ENCODE measurements at regions not wholly inside any gene's neighbourhood (a gene's known extent, or its start where the extent isn't known, plus 50 kb on each side); places are given as distances from the start of the nearest gene placed in this dataset.
"Not testable (repeated sequence)": the region's sequence is repeated elsewhere in the genome, so short reads cannot be mapped to it uniquely, and the experiment has no call there.

GRCh38 chr9:66812367-66812766 is 88.2 kb upstream of the ZNF658 start:
- H3K27me3 ChIP-seq (ENCODE audit: control insufficient read depth in 4 of 4, insufficient read depth in 4 of 4, low read length in 3 of 4); DNase-seq (ENCODE audit: low spot score); H3K4me3 ChIP-seq (ENCODE audit: low read depth in 1 of 3, low read length in 3 of 3); H3K4me1 ChIP-seq (ENCODE audit: control insufficient read depth in 4 of 4, insufficient read depth in 4 of 4, low read length in 3 of 4); H3K9me3 ChIP-seq (ENCODE audit: control insufficient read depth in 4 of 4, low read length in 3 of 4); H3K9ac ChIP-seq (ENCODE audit: low read depth in 1 of 2, low read length in 2 of 2); H3K27ac ChIP-seq (ENCODE audit: low read depth in 1 of 2, low read length in 2 of 2); H3K36me3 ChIP-seq (ENCODE audit: control insufficient read depth in 4 of 4, insufficient read depth in 3 of 4, low read depth in 1 of 4, low read length in 3 of 4): not testable (repeated sequence)
- no CpG with 5 or more reads among the region's 1 CpG for WGBS

- not testable (repeated sequence) for DNase-seq (ENCODE audit: low spot score); H3K4me1 ChIP-seq (ENCODE audit: control insufficient read depth in 4 of 4, insufficient read depth in 4 of 4, low read length in 3 of 4); H3K9me3 ChIP-seq (ENCODE audit: control insufficient read depth in 4 of 4, low read length in 3 of 4); H3K4me3 ChIP-seq (ENCODE audit: low read depth in 1 of 3, low read length in 3 of 3); H3K27me3 ChIP-seq (ENCODE audit: control insufficient read depth in 4 of 4, insufficient read depth in 4 of 4, low read length in 3 of 4); H3K9ac ChIP-seq (ENCODE audit: low read depth in 1 of 2, low read length in 2 of 2); H3K27ac ChIP-seq (ENCODE audit: low read depth in 1 of 2, low read length in 2 of 2); H3K36me3 ChIP-seq (ENCODE audit: control insufficient read depth in 4 of 4, insufficient read depth in 3 of 4, low read depth in 1 of 4, low read length in 3 of 4)
- 46% methylated on average over 2 of the region's 2 CpGs for WGBS
Observed at GRCh38 chr9:66812967-66813366, 87.6 kb upstream of the ZNF658 start.

- H3K4me1 ChIP-seq (ENCODE audit: control insufficient read depth in 4 of 4, insufficient read depth in 4 of 4, low read length in 3 of 4); H3K4me3 ChIP-seq (ENCODE audit: low read depth in 1 of 3, low read length in 3 of 3); H3K27ac ChIP-seq (ENCODE audit: low read depth in 1 of 2, low read length in 2 of 2); H3K9ac ChIP-seq (ENCODE audit: low read depth in 1 of 2, low read length in 2 of 2); H3K9me3 ChIP-seq (ENCODE audit: control insufficient read depth in 4 of 4, low read length in 3 of 4); H3K36me3 ChIP-seq (ENCODE audit: control insufficient read depth in 4 of 4, insufficient read depth in 3 of 4, low read depth in 1 of 4, low read length in 3 of 4); DNase-seq (ENCODE audit: low spot score); H3K27me3 ChIP-seq (ENCODE audit: control insufficient read depth in 4 of 4, insufficient read depth in 4 of 4, low read length in 3 of 4): not testable (repeated sequence)
- 69% methylated on average over 2 of the region's 3 CpGs for WGBS
Observed at GRCh38 chr9:66814038-66814437, 86.5 kb upstream of the ZNF658 start.

- not testable (repeated sequence) for H3K36me3 ChIP-seq (ENCODE audit: control insufficient read depth in 4 of 4, insufficient read depth in 3 of 4, low read depth in 1 of 4, low read length in 3 of 4); H3K27me3 ChIP-seq (ENCODE audit: control insufficient read depth in 4 of 4, insufficient read depth in 4 of 4, low read length in 3 of 4); DNase-seq (ENCODE audit: low spot score); H3K4me1 ChIP-seq (ENCODE audit: control insufficient read depth in 4 of 4, insufficient read depth in 4 of 4, low read length in 3 of 4); H3K9ac ChIP-seq (ENCODE audit: low read depth in 1 of 2, low read length in 2 of 2); H3K27ac ChIP-seq (ENCODE audit: low read depth in 1 of 2, low read length in 2 of 2); H3K9me3 ChIP-seq (ENCODE audit: control insufficient read depth in 4 of 4, low read length in 3 of 4); H3K4me3 ChIP-seq (ENCODE audit: low read depth in 1 of 3, low read length in 3 of 3)
Observed at GRCh38 chr9:66819510-66819909, 81.0 kb upstream of the ZNF658 start.

- H3K9ac ChIP-seq (ENCODE audit: low read depth in 1 of 2, low read length in 2 of 2); H3K9me3 ChIP-seq (ENCODE audit: control insufficient read depth in 4 of 4, low read length in 3 of 4); H3K27me3 ChIP-seq (ENCODE audit: control insufficient read depth in 4 of 4, insufficient read depth in 4 of 4, low read length in 3 of 4); H3K36me3 ChIP-seq (ENCODE audit: control insufficient read depth in 4 of 4, insufficient read depth in 3 of 4, low read depth in 1 of 4, low read length in 3 of 4); H3K27ac ChIP-seq (ENCODE audit: low read depth in 1 of 2, low read length in 2 of 2); H3K4me1 ChIP-seq (ENCODE audit: control insufficient read depth in 4 of 4, insufficient read depth in 4 of 4, low read length in 3 of 4); H3K4me3 ChIP-seq (ENCODE audit: low read depth in 1 of 3, low read length in 3 of 3); DNase-seq (ENCODE audit: low spot score): not testable (repeated sequence)
- 57% methylated on average over 3 of the region's 5 CpGs for WGBS
- peak in 1 of 2 donors; percentile 24 for TF ChIP-seq RXRA (IDR thresholded peaks at IDR 0.05)
- peak in 1 of 2 donors; percentile 6 for TF ChIP-seq HNF4A (conservative IDR thresholded peaks at IDR 0.05)
Observed at GRCh38 chr9:66820014-66820660, 80.4 kb upstream of the ZNF658 start.

- not testable (repeated sequence) for H3K4me3 ChIP-seq (ENCODE audit: low read depth in 1 of 3, low read length in 3 of 3); H3K9ac ChIP-seq (ENCODE audit: low read depth in 1 of 2, low read length in 2 of 2); H3K4me1 ChIP-seq (ENCODE audit: control insufficient read depth in 4 of 4, insufficient read depth in 4 of 4, low read length in 3 of 4); DNase-seq (ENCODE audit: low spot score); H3K27me3 ChIP-seq (ENCODE audit: control insufficient read depth in 4 of 4, insufficient read depth in 4 of 4, low read length in 3 of 4); H3K27ac ChIP-seq (ENCODE audit: low read depth in 1 of 2, low read length in 2 of 2); H3K36me3 ChIP-seq (ENCODE audit: control insufficient read depth in 4 of 4, insufficient read depth in 3 of 4, low read depth in 1 of 4, low read length in 3 of 4); H3K9me3 ChIP-seq (ENCODE audit: control insufficient read depth in 4 of 4, low read length in 3 of 4)
- 87% methylated on average over 6 of the region's 6 CpGs for WGBS
Observed at GRCh38 chr9:66824169-66824568, 76.4 kb upstream of the ZNF658 start.

GRCh38 chr9:66829853-66830252 is 70.7 kb upstream of the ZNF658 start:
- H3K9me3 ChIP-seq (ENCODE audit: control insufficient read depth in 4 of 4, low read length in 3 of 4); H3K36me3 ChIP-seq (ENCODE audit: control insufficient read depth in 4 of 4, insufficient read depth in 3 of 4, low read depth in 1 of 4, low read length in 3 of 4); DNase-seq (ENCODE audit: low spot score); H3K27me3 ChIP-seq (ENCODE audit: control insufficient read depth in 4 of 4, insufficient read depth in 4 of 4, low read length in 3 of 4); H3K4me3 ChIP-seq (ENCODE audit: low read depth in 1 of 3, low read length in 3 of 3); H3K4me1 ChIP-seq (ENCODE audit: control insufficient read depth in 4 of 4, insufficient read depth in 4 of 4, low read length in 3 of 4); H3K9ac ChIP-seq (ENCODE audit: low read depth in 1 of 2, low read length in 2 of 2); H3K27ac ChIP-seq (ENCODE audit: low read depth in 1 of 2, low read length in 2 of 2): not testable (repeated sequence)
- 93% methylated on average over 13 of the region's 13 CpGs for WGBS

- 84% methylated on average over 16 of the region's 34 CpGs for WGBS
Observed at GRCh38 chr9:66830777-66831497, 69.6 kb upstream of the ZNF658 start.

More at GRCh38 chr9:66830777-66831497, 69.6 kb upstream of the ZNF658 start:
- DNase-seq (ENCODE audit: low spot score); H3K27ac ChIP-seq (ENCODE audit: low read depth in 1 of 2, low read length in 2 of 2); H3K27me3 ChIP-seq (ENCODE audit: control insufficient read depth in 4 of 4, insufficient read depth in 4 of 4, low read length in 3 of 4); H3K36me3 ChIP-seq (ENCODE audit: control insufficient read depth in 4 of 4, insufficient read depth in 3 of 4, low read depth in 1 of 4, low read length in 3 of 4); H3K4me3 ChIP-seq (ENCODE audit: low read depth in 1 of 3, low read length in 3 of 3); H3K9me3 ChIP-seq (ENCODE audit: control insufficient read depth in 4 of 4, low read length in 3 of 4); H3K9ac ChIP-seq (ENCODE audit: low read depth in 1 of 2, low read length in 2 of 2); H3K4me1 ChIP-seq (ENCODE audit: control insufficient read depth in 4 of 4, insufficient read depth in 4 of 4, low read length in 3 of 4): not testable (repeated sequence)

All from liver (tissue), 7 donors.